Endothelial cell of umbilical vein (primary cell): ENCODE measurements at regions not wholly inside any gene's neighbourhood (a gene's known extent, or its start where the extent isn't known, plus 50 kb on each side); places are given as distances from the start of the nearest gene placed in this dataset.

Experiments used
- EZH2 ChIP-seq: IDR thresholded peaks from 2 replicates; pipeline ENCODE4 v1.6.1; 2012; ENCODE audit warnings: borderline replicate concordance, low read depth, mild to moderate bottlenecking, moderate library complexity, low read length, inconsistent platforms; ENCODE audit not compliant: severe bottlenecking
- FOS ChIP-seq: IDR thresholded peaks from 2 replicates; pipeline ENCODE4 v1.6.1; 2011; ENCODE audit warnings: mild to moderate bottlenecking, low read length, moderate library complexity, borderline replicate concordance; ENCODE audit not compliant: insufficient read depth
- POLR2A ChIP-seq: IDR thresholded peaks from 2 replicates; pipeline ENCODE4 v1.6.1; 2012; ENCODE audit warnings: low read depth, mild to moderate bottlenecking, control low read depth, low read length
- TF ChIP-seq, protein P1 (sequence below), 2 donors: IDR thresholded peaks; 1 replicate in 1 of 2; 2 replicates in 1 of 2; pipeline ENCODE4 v1.5.1; 2011; ENCODE audit warnings: low read length in 2 of 2, mild to moderate bottlenecking in 2 of 2, moderate library complexity in 2 of 2, control low read depth in 1 of 2, inconsistent platforms in 1 of 2, low read depth in 1 of 2; ENCODE audit not compliant: insufficient read depth in 1 of 2; ENCODE audit errors: extremely low read depth in 1 of 2
- TF ChIP-seq, protein P2 (sequence below): IDR thresholded peaks from 2 replicates; pipeline ENCODE4 v1.6.1; 2011; ENCODE audit not compliant: insufficient read depth, insufficient read length

DNA sequence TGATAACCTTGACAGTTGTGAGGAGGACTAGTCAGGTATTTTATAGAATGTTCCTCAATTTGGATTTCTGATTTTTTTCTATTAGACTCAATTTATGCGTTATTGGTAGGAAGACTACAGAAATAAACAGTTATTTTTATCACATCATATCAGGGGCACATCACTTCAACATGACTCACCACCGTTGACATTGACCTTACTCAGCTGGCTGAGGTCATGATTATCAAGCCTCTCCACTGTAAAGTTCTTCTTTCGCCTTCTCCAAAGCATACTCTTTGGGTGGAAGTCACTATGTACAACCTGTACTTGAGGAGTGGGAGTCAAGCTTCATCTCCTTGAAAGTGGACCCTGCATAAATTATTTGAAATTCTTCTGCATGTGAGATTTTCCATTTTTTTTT lies 194.3 kb upstream of the IGFBP3 start:
- TF ChIP-seq, protein P1, sequence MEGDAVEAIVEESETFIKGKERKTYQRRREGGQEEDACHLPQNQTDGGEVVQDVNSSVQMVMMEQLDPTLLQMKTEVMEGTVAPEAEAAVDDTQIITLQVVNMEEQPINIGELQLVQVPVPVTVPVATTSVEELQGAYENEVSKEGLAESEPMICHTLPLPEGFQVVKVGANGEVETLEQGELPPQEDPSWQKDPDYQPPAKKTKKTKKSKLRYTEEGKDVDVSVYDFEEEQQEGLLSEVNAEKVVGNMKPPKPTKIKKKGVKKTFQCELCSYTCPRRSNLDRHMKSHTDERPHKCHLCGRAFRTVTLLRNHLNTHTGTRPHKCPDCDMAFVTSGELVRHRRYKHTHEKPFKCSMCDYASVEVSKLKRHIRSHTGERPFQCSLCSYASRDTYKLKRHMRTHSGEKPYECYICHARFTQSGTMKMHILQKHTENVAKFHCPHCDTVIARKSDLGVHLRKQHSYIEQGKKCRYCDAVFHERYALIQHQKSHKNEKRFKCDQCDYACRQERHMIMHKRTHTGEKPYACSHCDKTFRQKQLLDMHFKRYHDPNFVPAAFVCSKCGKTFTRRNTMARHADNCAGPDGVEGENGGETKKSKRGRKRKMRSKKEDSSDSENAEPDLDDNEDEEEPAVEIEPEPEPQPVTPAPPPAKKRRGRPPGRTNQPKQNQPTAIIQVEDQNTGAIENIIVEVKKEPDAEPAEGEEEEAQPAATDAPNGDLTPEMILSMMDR (IDR thresholded peaks at IDR 0.05; ENCODE audit: extremely low read depth in 1 of 2, insufficient read depth in 1 of 2, low read depth in 1 of 2, low read length in 2 of 2) = no peak
- no peak for TF ChIP-seq POLR2A
- TF ChIP-seq, protein P2, sequence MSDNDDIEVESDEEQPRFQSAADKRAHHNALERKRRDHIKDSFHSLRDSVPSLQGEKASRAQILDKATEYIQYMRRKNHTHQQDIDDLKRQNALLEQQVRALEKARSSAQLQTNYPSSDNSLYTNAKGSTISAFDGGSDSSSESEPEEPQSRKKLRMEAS = no peak
- TF ChIP-seq EZH2 = no peak
- TF ChIP-seq FOS = no peak
